Myocyte (in vitro differentiated cells): ENCODE measurements at regions not wholly inside any gene's neighbourhood (a gene's known extent, or its start where the extent isn't known, plus 50 kb on each side); places are given as distances from the start of the nearest gene placed in this dataset.
A peak's percentile ranks its signal among the peaks of the same experiment; 100 is the strongest.

Experiments used
- DNase-seq: peaks from one replicate; pipeline ENCODE4 v3.0.0-alpha.2; 2012; ENCODE audit warnings: low read depth

- DNase-seq = no peak
These were observed 472.3 kb downstream of the TNS1 start for GRCh38 chr2:217530392-217531090.

- DNase-seq = no peak
These were observed 473.5 kb downstream of the TNS1 start for GRCh38 chr2:217529271-217529670.

- DNase-seq = no peak
These were observed 475.1 kb downstream of the TNS1 start for GRCh38 chr2:217527590-217528202.

GRCh38 chr2:217525076-217525475 lies 477.7 kb downstream of the TNS1 start:
- no peak for DNase-seq

GRCh38 chr2:217523286-217523685 lies 479.5 kb downstream of the TNS1 start:
- no peak for DNase-seq

- no peak for DNase-seq
These were observed 481.0 kb downstream of the TNS1 start for GRCh38 chr2:217521820-217522219.

GRCh38 chr2:217520356-217521010 lies 482.3 kb downstream of the TNS1 start:
- no peak for DNase-seq

GRCh38 chr2:217517402-217517801 lies 485.4 kb downstream of the TNS1 start:
- peak; percentile 23 for DNase-seq

- no peak for DNase-seq
These were observed 487.0 kb downstream of the TNS1 start for GRCh38 chr2:217515615-217516309.

- DNase-seq = no peak
These were observed 489.5 kb downstream of the TNS1 start for GRCh38 chr2:217513258-217513657.

GRCh38 chr2:217512728-217513127 lies 490.1 kb downstream of the TNS1 start:
- no peak for DNase-seq

GRCh38 chr2:217512259-217512658 lies 490.5 kb downstream of the TNS1 start:
- DNase-seq = peak; percentile 35

- DNase-seq = no peak
These were observed 490.9 kb downstream of the TNS1 start for GRCh38 chr2:217511850-217512249.

- DNase-seq = peak; percentile 87
These were observed 492.0 kb downstream of the TNS1 start for GRCh38 chr2:217510771-217511291.

GRCh38 chr2:217505303-217505702 lies 497.5 kb downstream of the TNS1 start:
- no peak for DNase-seq

GRCh38 chr2:217501887-217502286 lies 500.9 kb downstream of the TNS1 start:
- no peak for DNase-seq

- DNase-seq = no peak
These were observed 504.9 kb downstream of the TNS1 start for GRCh38 chr2:217497843-217498377.

GRCh38 chr2:217494557-217494956 lies 508.2 kb downstream of the TNS1 start:
- DNase-seq = peak; percentile 41

- no peak for DNase-seq
These were observed 511.5 kb downstream of the TNS1 start for GRCh38 chr2:217491271-217491670.

GRCh38 chr2:217489145-217489960 lies 513.4 kb downstream of the TNS1 start:
- DNase-seq = no peak

- no peak for DNase-seq
These were observed 518.7 kb downstream of the TNS1 start for GRCh38 chr2:217484046-217484445.
